Neural progenitor cell (in vitro differentiated cells): ENCODE measurements at regions not wholly inside any gene's neighbourhood (a gene's known extent, or its start where the extent isn't known, plus 50 kb on each side); places are given as distances from the start of the nearest gene placed in this dataset.

Source experiments
- EZH2 ChIP-seq: fragments of 200-600 bp; sonication (generic); IDR thresholded peaks from 2 replicates; pipeline ENCODE4 v1.6.1; 2017; ENCODE audit warnings: antibody characterized with exemption, mild to moderate bottlenecking, moderate library complexity
- EZH2phosphoT487 ChIP-seq: fragments of 200-600 bp; sonication (generic); IDR thresholded peaks from 2 replicates; pipeline ENCODE4 v1.6.1; 2017; ENCODE audit warnings: antibody characterized with exemption
- TF ChIP-seq, protein P1 (sequence below): fragments of 200-600 bp; sonication (generic); IDR thresholded peaks from 2 replicates; pipeline ENCODE4 v1.5.1; 2017; ENCODE audit warnings: antibody characterized with exemption, mild to moderate bottlenecking

DNA sequence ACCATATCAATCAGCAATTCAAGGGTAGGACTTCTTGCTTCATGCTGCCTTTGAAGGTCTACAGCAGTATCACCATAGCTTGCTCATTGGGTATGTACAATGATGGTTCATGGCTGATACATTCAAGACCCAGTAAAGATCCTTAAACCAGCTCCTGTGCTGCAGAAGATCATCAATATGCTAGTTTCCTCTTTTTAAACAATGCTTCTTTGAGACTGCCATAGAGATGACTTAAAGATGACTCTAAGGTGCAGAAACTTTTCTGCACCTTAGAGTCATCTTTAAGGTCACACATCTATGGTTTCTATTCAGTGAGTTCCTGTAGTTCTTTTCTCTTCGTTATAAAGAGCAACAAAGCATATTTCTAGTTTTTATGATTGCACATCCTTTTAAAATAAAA, 102.8 kb upstream of the KLHL14 start:
- TF ChIP-seq EZH2 (no peak), EZH2phosphoT487 (no peak)
- TF ChIP-seq, protein P1, sequence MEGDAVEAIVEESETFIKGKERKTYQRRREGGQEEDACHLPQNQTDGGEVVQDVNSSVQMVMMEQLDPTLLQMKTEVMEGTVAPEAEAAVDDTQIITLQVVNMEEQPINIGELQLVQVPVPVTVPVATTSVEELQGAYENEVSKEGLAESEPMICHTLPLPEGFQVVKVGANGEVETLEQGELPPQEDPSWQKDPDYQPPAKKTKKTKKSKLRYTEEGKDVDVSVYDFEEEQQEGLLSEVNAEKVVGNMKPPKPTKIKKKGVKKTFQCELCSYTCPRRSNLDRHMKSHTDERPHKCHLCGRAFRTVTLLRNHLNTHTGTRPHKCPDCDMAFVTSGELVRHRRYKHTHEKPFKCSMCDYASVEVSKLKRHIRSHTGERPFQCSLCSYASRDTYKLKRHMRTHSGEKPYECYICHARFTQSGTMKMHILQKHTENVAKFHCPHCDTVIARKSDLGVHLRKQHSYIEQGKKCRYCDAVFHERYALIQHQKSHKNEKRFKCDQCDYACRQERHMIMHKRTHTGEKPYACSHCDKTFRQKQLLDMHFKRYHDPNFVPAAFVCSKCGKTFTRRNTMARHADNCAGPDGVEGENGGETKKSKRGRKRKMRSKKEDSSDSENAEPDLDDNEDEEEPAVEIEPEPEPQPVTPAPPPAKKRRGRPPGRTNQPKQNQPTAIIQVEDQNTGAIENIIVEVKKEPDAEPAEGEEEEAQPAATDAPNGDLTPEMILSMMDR: no peak
